Left ventricle myocardium inferior (tissue), 1 donor: ENCODE measurements at regions not wholly inside any gene's neighbourhood (a gene's known extent, or its start where the extent isn't known, plus 50 kb on each side); places are given as distances from the start of the nearest gene placed in this dataset.

ENCODE experiments used
- DNase-seq: peaks from one replicate; pipeline ENCODE4 v3.0.0-alpha.2; 2020
- H3K27ac ChIP-seq: fragments of 200-600 bp; replicated peaks from 2 replicates; pipeline ENCODE4 v1.8.0; 2021
- H3K27me3 ChIP-seq: fragments of 200-600 bp; 2 replicates; pipeline ENCODE4 v1.8.0; 2021; ENCODE audit warnings: low read depth
- H3K36me3 ChIP-seq: fragments of 200-600 bp; 2 replicates; pipeline ENCODE4 v1.8.0; 2021
- H3K4me1 ChIP-seq: fragments of 200-600 bp; 2 replicates; pipeline ENCODE4 v1.8.0; 2021
- H3K4me3 ChIP-seq: fragments of 200-600 bp; 2 replicates; pipeline ENCODE4 v1.8.0; 2021; ENCODE audit warnings: mild to moderate bottlenecking, moderate library complexity
- H3K9me3 ChIP-seq: fragments of 200-600 bp; replicated peaks from 2 replicates; pipeline ENCODE4 v1.8.0; 2021
- intact Hi-C: fragments of 100-400 bp; cut with micrococcal nuclease; formaldehyde crosslinking; loops from one replicate; pipeline ENCODE4 v1.11.0; 2022
- TF ChIP-seq, protein P1 (sequence below): fragments of 200-600 bp; IDR thresholded peaks from 2 replicates; pipeline ENCODE4 v1.8.0; 2021; ENCODE audit warnings: antibody characterized with exemption, mild to moderate bottlenecking, borderline replicate concordance
- donor health status: DM: no; HTN: yes; CAD: no; lungs with severe emphysema.

DNA sequence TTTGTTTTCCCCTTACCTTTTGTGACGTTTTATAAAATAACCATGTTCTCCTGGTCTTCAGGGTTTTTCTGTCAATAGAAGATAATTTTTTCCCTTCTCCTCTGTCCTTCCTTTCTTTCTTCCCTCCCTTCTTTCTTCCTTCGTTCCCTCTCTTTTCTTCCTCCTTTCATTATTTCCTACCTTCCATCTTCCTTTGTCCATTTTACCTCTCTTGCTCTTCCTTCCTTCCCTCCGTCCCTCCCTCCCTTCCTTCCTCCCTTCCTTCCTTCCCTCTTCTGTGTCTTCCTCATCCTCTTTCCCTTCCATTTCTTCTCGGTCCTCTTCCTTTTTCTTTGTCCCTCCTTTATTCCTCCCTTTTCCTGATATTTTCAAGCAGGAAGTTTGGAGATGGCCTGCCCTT lies 128.2 kb downstream of the TEX36 start:
- H3K4me3 ChIP-seq, result no peak overlapping the region
- no peak overlapping the region for H3K27ac ChIP-seq
- intact Hi-C loops, result no loop called here
- DNase-seq, result no peak
- peaks cover 19% of the 10 kb centered on the region for H3K9me3 ChIP-seq
- no peaks in the 10 kb centered on the region for H3K4me1 ChIP-seq
- TF ChIP-seq, protein P1, sequence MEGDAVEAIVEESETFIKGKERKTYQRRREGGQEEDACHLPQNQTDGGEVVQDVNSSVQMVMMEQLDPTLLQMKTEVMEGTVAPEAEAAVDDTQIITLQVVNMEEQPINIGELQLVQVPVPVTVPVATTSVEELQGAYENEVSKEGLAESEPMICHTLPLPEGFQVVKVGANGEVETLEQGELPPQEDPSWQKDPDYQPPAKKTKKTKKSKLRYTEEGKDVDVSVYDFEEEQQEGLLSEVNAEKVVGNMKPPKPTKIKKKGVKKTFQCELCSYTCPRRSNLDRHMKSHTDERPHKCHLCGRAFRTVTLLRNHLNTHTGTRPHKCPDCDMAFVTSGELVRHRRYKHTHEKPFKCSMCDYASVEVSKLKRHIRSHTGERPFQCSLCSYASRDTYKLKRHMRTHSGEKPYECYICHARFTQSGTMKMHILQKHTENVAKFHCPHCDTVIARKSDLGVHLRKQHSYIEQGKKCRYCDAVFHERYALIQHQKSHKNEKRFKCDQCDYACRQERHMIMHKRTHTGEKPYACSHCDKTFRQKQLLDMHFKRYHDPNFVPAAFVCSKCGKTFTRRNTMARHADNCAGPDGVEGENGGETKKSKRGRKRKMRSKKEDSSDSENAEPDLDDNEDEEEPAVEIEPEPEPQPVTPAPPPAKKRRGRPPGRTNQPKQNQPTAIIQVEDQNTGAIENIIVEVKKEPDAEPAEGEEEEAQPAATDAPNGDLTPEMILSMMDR, result no peak
- no peaks in the 10 kb centered on the region for H3K36me3 ChIP-seq
- peaks cover 68% of the 10 kb centered on the region for H3K27me3 ChIP-seq

DNA sequence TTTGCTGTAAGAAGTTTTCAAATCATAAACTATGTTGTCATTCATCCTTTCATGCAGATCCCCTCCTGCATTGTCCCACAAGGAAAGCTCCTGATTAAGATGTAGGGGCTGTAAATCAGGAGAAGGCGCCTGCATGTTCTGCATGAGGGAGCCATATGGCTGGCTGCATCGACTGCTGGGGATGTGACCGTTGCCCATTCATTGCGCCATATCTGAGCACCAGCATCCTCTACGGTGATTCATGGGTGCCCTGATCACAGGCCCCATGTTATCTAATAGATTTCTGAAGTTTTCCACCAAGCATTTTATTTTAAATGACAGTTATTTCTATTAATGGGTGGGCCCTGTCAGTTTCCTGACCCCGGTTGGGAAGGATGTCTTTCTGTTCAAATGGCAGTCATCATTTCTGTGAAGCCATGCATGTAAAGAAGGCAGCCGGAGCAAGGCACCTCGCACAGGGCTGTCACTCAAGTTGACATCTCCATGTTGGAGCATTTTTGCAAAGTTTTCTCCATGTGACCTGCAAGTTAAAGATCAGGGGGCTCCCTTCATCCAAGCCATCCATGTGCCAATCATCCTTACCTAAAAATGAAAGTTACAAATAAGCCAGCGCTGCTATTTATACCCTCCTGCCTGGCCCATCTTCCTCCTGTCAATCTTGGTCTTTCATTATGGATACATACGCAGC lies 128.8 kb downstream of the TEX36 start:
- Histone ChIP-seq H3K27ac (no peak overlapping the region), H3K27me3 (peaks cover 73% of the 10 kb centered on the region), H3K4me3 (no peak overlapping the region), H3K4me1 (no peaks in the 10 kb centered on the region), H3K9me3 (peaks cover 19% of the 10 kb centered on the region), H3K36me3 (no peaks in the 10 kb centered on the region)
- intact Hi-C loops, result no loop called here
- DNase-seq, result no peak
- TF ChIP-seq, protein P1, result no peak

DNA sequence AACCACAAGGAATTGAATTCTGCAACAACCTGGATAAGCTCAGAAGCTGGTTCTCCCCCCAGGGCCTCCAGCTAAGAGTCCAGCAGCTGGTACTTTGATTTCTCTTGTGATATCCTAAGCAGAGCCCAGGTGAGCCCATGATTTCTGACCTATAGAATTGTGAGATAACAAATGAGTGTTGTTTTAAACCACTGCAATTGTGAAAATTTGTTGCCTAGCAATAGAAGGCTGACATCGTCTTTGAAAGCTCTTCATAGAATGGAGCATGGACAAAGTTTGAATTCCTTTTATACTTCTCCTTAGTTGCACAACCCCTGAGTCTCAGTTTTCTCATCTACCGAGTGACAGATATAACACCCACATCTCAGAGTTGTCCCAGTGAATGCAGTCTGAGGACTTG lies 129.9 kb downstream of the TEX36 start:
- no peak for DNase-seq
- intact Hi-C loops, result no loop called here
- no peaks in the 10 kb centered on the region for H3K4me1 ChIP-seq
- no peak overlapping the region for H3K27ac ChIP-seq
- peaks cover 19% of the 10 kb centered on the region for H3K9me3 ChIP-seq
- no peak overlapping the region for H3K4me3 ChIP-seq
- no peaks in the 10 kb centered on the region for H3K36me3 ChIP-seq
- H3K27me3 ChIP-seq, result peaks cover 75% of the 10 kb centered on the region
- TF ChIP-seq, protein P1, result no peak

DNA sequence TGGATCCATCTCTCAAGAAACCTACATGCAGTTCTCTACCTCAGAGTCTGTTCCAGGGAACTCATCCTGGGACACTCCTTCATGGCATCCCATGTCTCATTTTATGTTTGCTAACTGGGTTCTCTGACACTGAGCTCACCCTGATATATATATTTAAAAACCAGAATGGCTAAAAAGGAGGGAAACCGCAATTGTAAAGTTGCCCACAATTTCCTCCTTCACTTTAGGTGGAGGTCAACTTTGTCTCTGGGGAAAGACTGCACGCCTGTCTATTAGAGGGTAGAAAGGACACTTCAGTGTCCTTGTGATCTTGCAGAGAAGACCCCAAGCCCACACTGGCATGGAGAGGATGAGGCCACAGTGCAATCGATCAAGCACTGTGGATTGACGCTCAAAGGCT lies 131.7 kb downstream of the TEX36 start:
- TF ChIP-seq, protein P1, result no peak
- Histone ChIP-seq H3K36me3 (no peaks in the 10 kb centered on the region), H3K9me3 (peaks cover 19% of the 10 kb centered on the region)

GRCh38 chr10:125550362-125550761 lies 132.6 kb downstream of the TEX36 start:
- H3K36me3 ChIP-seq, result no peaks in the 10 kb centered on the region
- DNase-seq, result no peak
- no peak overlapping the region for H3K4me3 ChIP-seq

More for the DNA sequence above, 131.7 kb downstream of the TEX36 start:
- DNase-seq, result no peak
- intact Hi-C loops, result no loop called here
- H3K4me3 ChIP-seq, result no peak overlapping the region
- no peaks in the 10 kb centered on the region for H3K4me1 ChIP-seq
- no peak overlapping the region for H3K27ac ChIP-seq
- H3K27me3 ChIP-seq, result peaks cover 65% of the 10 kb centered on the region

More at GRCh38 chr10:125550362-125550761, 132.6 kb downstream of the TEX36 start:
- H3K4me1 ChIP-seq, result no peaks in the 10 kb centered on the region
- peaks cover 63% of the 10 kb centered on the region for H3K27me3 ChIP-seq
- TF ChIP-seq, protein P1, result no peak
- intact Hi-C loops, result no loop called here
- H3K9me3 ChIP-seq, result peaks cover 19% of the 10 kb centered on the region
- H3K27ac ChIP-seq, result no peak overlapping the region
